ENCODE measurements at regions not wholly inside any gene's neighbourhood (a gene's known extent, or its start where the extent isn't known, plus 50 kb on each side); places are given as distances from the start of the nearest gene placed in this dataset.

GRCh38 chr10:105370692-105371091 is 729.6 kb downstream of the SORCS3 start:
- Histone ChIP-seq H3K9me3 (ENCODE audit: control extremely low read depth in 1 of 5, control insufficient read depth in 4 of 5, insufficient read depth in 2 of 5, low read depth in 1 of 5, low read length in 4 of 5) (peaks cover 0 to 1% (median 0%) of the 10 kb centered on the region in 5 experiments), H3K4me1 (ENCODE audit: control extremely low read depth in 1 of 4, control insufficient read depth in 4 of 4, insufficient read depth in 4 of 4, low read length in 3 of 4) (no peaks in the 10 kb centered on the region), H3K27me3 (replicated peaks in 2 of 5; ENCODE audit: control insufficient read depth in 4 of 5, insufficient read depth in 5 of 5, low read length in 4 of 5) (no peaks in the 10 kb centered on the region), H3K36me3 (ENCODE audit: control insufficient read depth in 4 of 4, insufficient read depth in 4 of 4, low read length in 3 of 4) (no peaks in the 10 kb centered on the region), H3K4me3 (ENCODE audit: control insufficient read depth in 1 of 7, extremely low read depth in 1 of 7, insufficient read depth in 4 of 7, low read depth in 2 of 7, low read length in 6 of 7) (no peak overlapping the region), H3K27ac (ENCODE audit: insufficient read depth in 1 of 2, low read depth in 1 of 2, low read length in 2 of 2, poor library complexity in 1 of 2, severe bottlenecking in 2 of 2) (no peak overlapping the region)
- CTCF ChIA-PET: no interaction called here
- 100% methylated on average over 3 of the region's 5 CpGs for WGBS (ENCODE audit: insufficient coverage)
- no peak for DNase-seq
- POLR2A ChIA-PET: no interaction called here

GRCh38 chr10:105359708-105360107 is 718.6 kb downstream of the SORCS3 start:
- Histone ChIP-seq H3K4me1 (ENCODE audit: control extremely low read depth in 1 of 4, control insufficient read depth in 4 of 4, insufficient read depth in 4 of 4, low read length in 3 of 4) (no peaks in the 10 kb centered on the region), H3K27ac (ENCODE audit: insufficient read depth in 1 of 2, low read depth in 1 of 2, low read length in 2 of 2, poor library complexity in 1 of 2, severe bottlenecking in 2 of 2) (no peak overlapping the region), H3K4me3 (ENCODE audit: control insufficient read depth in 1 of 7, extremely low read depth in 1 of 7, insufficient read depth in 4 of 7, low read depth in 2 of 7, low read length in 6 of 7) (no peak overlapping the region), H3K36me3 (ENCODE audit: control insufficient read depth in 4 of 4, insufficient read depth in 4 of 4, low read length in 3 of 4) (no peaks in the 10 kb centered on the region), H3K9me3 (ENCODE audit: control extremely low read depth in 1 of 5, control insufficient read depth in 4 of 5, insufficient read depth in 2 of 5, low read depth in 1 of 5, low read length in 4 of 5) (no peaks in the 10 kb centered on the region), H3K27me3 (replicated peaks in 2 of 5; ENCODE audit: control insufficient read depth in 4 of 5, insufficient read depth in 5 of 5, low read length in 4 of 5) (no peaks in the 10 kb centered on the region)
- ChIA-PET CTCF (no interaction called here), POLR2A (no interaction called here)
- 96% methylated on average over 2 of the region's 3 CpGs for WGBS (ENCODE audit: insufficient coverage)
- no peak for DNase-seq

DNA sequence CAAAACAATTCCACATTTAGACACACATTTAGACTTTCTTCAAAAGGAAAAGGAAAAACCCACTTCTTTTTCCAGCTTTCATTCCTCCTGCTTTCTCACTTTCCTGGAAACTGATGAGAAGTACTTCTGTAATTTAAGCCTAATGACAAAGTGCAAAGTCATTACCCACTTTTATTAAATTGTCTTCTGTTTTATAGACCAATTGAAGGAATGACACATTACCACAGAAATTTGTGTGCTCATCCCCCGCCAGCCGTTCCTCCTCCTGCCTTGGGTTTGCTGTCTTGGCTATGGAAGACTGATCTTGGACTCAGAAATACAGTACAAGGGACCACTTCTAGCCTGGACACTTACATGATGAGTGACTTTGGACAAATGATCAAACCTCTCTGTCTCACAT is 717.8 kb downstream of the SORCS3 start:
- Histone ChIP-seq H3K27ac (ENCODE audit: insufficient read depth in 1 of 2, low read depth in 1 of 2, low read length in 2 of 2, poor library complexity in 1 of 2, severe bottlenecking in 2 of 2) (no peak overlapping the region), H3K36me3 (ENCODE audit: control insufficient read depth in 4 of 4, insufficient read depth in 4 of 4, low read length in 3 of 4) (no peaks in the 10 kb centered on the region), H3K9me3 (ENCODE audit: control extremely low read depth in 1 of 5, control insufficient read depth in 4 of 5, insufficient read depth in 2 of 5, low read depth in 1 of 5, low read length in 4 of 5) (no peaks in the 10 kb centered on the region), H3K4me1 (ENCODE audit: control extremely low read depth in 1 of 4, control insufficient read depth in 4 of 4, insufficient read depth in 4 of 4, low read length in 3 of 4) (no peaks in the 10 kb centered on the region), H3K4me3 (ENCODE audit: control insufficient read depth in 1 of 7, extremely low read depth in 1 of 7, insufficient read depth in 4 of 7, low read depth in 2 of 7, low read length in 6 of 7) (no peak overlapping the region), H3K27me3 (replicated peaks in 2 of 5; ENCODE audit: control insufficient read depth in 4 of 5, insufficient read depth in 5 of 5, low read length in 4 of 5) (no peaks in the 10 kb centered on the region)
- ChIA-PET CTCF (no interaction called here), POLR2A (no interaction called here)
- DNase-seq: no peak
- WGBS (ENCODE audit: insufficient coverage): 83% methylated on average over 2 of the region's 2 CpGs

GRCh38 chr10:105356626-105357025 is 715.5 kb downstream of the SORCS3 start:
- no peaks in the 10 kb centered on the region for H3K36me3 ChIP-seq (ENCODE audit: control insufficient read depth in 4 of 4, insufficient read depth in 4 of 4, low read length in 3 of 4)
- H3K9me3 ChIP-seq (ENCODE audit: control extremely low read depth in 1 of 5, control insufficient read depth in 4 of 5, insufficient read depth in 2 of 5, low read depth in 1 of 5, low read length in 4 of 5): no peaks in the 10 kb centered on the region
- ChIA-PET POLR2A (no interaction called here), CTCF (no interaction called here)
- no peaks in the 10 kb centered on the region for H3K4me1 ChIP-seq (ENCODE audit: control extremely low read depth in 1 of 4, control insufficient read depth in 4 of 4, insufficient read depth in 4 of 4, low read length in 3 of 4)
- WGBS (ENCODE audit: insufficient coverage): no CpG with 5 or more reads among the region's 2 CpGs
- H3K27ac ChIP-seq (ENCODE audit: insufficient read depth in 1 of 2, low read depth in 1 of 2, low read length in 2 of 2, poor library complexity in 1 of 2, severe bottlenecking in 2 of 2): no peak overlapping the region
- no peak for DNase-seq
- no peaks in the 10 kb centered on the region for H3K27me3 ChIP-seq (replicated peaks in 2 of 5; ENCODE audit: control insufficient read depth in 4 of 5, insufficient read depth in 5 of 5, low read length in 4 of 5)
- H3K4me3 ChIP-seq (ENCODE audit: control insufficient read depth in 1 of 7, extremely low read depth in 1 of 7, insufficient read depth in 4 of 7, low read depth in 2 of 7, low read length in 6 of 7): no peak overlapping the region

- DNase-seq: no peak
- H3K4me1 ChIP-seq (ENCODE audit: control extremely low read depth in 1 of 4, control insufficient read depth in 4 of 4, insufficient read depth in 4 of 4, low read length in 3 of 4): no peaks in the 10 kb centered on the region
- ChIA-PET POLR2A (no interaction called here), CTCF (no interaction called here)
- no peak overlapping the region for H3K4me3 ChIP-seq (ENCODE audit: control insufficient read depth in 1 of 7, extremely low read depth in 1 of 7, insufficient read depth in 4 of 7, low read depth in 2 of 7, low read length in 6 of 7)
- H3K27ac ChIP-seq (ENCODE audit: insufficient read depth in 1 of 2, low read depth in 1 of 2, low read length in 2 of 2, poor library complexity in 1 of 2, severe bottlenecking in 2 of 2): no peak overlapping the region
- no peaks in the 10 kb centered on the region for H3K36me3 ChIP-seq (ENCODE audit: control insufficient read depth in 4 of 4, insufficient read depth in 4 of 4, low read length in 3 of 4)
- no peaks in the 10 kb centered on the region for H3K9me3 ChIP-seq (ENCODE audit: control extremely low read depth in 1 of 5, control insufficient read depth in 4 of 5, insufficient read depth in 2 of 5, low read depth in 1 of 5, low read length in 4 of 5)
- WGBS (ENCODE audit: insufficient coverage): 67% methylated on average over 1 of the region's 1 CpG
- H3K27me3 ChIP-seq (replicated peaks in 2 of 5; ENCODE audit: control insufficient read depth in 4 of 5, insufficient read depth in 5 of 5, low read length in 4 of 5): no peaks in the 10 kb centered on the region
Measured at GRCh38 chr10:105354010-105354409, 712.9 kb downstream of the SORCS3 start.

DNA sequence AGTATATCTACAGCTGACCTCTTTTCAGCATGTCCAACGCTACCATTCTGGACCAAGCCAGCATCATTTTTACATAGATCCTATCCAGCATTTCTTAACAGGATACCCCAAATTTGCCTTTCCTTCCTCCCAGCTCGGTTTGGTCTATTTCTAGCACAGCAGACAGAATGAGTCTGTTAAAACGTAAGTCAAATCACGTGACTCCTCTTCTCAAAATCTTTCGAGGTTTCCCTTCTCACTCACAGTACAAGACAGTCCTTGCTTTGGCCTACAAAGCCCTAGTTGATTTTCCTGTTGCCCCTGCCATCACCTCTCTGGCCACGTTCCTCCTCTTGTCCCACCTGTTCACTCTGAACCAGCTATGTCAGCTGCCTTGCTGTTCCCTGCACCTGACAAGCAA is 711.7 kb downstream of the SORCS3 start:
- WGBS (ENCODE audit: insufficient coverage): 84% methylated on average over 6 of the region's 6 CpGs
- no peaks in the 10 kb centered on the region for H3K9me3 ChIP-seq (ENCODE audit: control extremely low read depth in 1 of 5, control insufficient read depth in 4 of 5, insufficient read depth in 2 of 5, low read depth in 1 of 5, low read length in 4 of 5)
- H3K36me3 ChIP-seq (ENCODE audit: control insufficient read depth in 4 of 4, insufficient read depth in 4 of 4, low read length in 3 of 4): no peaks in the 10 kb centered on the region
- ChIA-PET POLR2A (no interaction called here), CTCF (interaction anchor here (1.3 kb wide), 1 partner anchor 10 kb away, joined by 3 read pairs; no protein-coding TSS in a partner anchor)
- H3K4me1 ChIP-seq (ENCODE audit: control extremely low read depth in 1 of 4, control insufficient read depth in 4 of 4, insufficient read depth in 4 of 4, low read length in 3 of 4): no peaks in the 10 kb centered on the region
- H3K27ac ChIP-seq (ENCODE audit: insufficient read depth in 1 of 2, low read depth in 1 of 2, low read length in 2 of 2, poor library complexity in 1 of 2, severe bottlenecking in 2 of 2): no peak overlapping the region
- DNase-seq: no peak
- no peak overlapping the region for H3K4me3 ChIP-seq (ENCODE audit: control insufficient read depth in 1 of 7, extremely low read depth in 1 of 7, insufficient read depth in 4 of 7, low read depth in 2 of 7, low read length in 6 of 7)
- no peaks in the 10 kb centered on the region for H3K27me3 ChIP-seq (replicated peaks in 2 of 5; ENCODE audit: control insufficient read depth in 4 of 5, insufficient read depth in 5 of 5, low read length in 4 of 5)

DNA sequence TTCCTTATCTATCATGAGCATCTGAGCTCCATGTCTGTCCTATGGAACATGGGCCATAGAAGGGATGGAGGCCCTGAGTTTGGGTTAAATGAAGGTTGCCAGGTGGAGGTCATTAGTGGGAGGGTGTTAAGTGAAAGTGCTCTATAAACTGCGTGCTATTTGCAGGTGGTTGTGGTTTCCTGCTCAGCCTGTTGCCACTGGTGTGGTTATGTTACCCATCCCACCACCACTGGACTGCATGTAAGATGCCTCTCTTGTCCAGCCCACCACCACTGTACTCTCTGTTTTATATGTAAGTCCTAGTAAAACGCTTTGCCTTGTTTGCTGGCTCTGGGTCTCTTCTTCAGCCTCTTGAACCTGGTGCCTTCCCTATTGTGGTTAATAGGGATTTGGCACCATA is 711.2 kb downstream of the SORCS3 start:
- ChIA-PET POLR2A (no interaction called here), CTCF (interaction anchor here (1.3 kb wide), 1 partner anchor 11 kb away, joined by 3 read pairs; no protein-coding TSS in a partner anchor)
- Histone ChIP-seq H3K36me3 (ENCODE audit: control insufficient read depth in 4 of 4, insufficient read depth in 4 of 4, low read length in 3 of 4) (no peaks in the 10 kb centered on the region), H3K4me3 (ENCODE audit: control insufficient read depth in 1 of 7, extremely low read depth in 1 of 7, insufficient read depth in 4 of 7, low read depth in 2 of 7, low read length in 6 of 7) (no peak overlapping the region), H3K4me1 (ENCODE audit: control extremely low read depth in 1 of 4, control insufficient read depth in 4 of 4, insufficient read depth in 4 of 4, low read length in 3 of 4) (no peaks in the 10 kb centered on the region), H3K27me3 (replicated peaks in 2 of 5; ENCODE audit: control insufficient read depth in 4 of 5, insufficient read depth in 5 of 5, low read length in 4 of 5) (no peaks in the 10 kb centered on the region), H3K27ac (ENCODE audit: insufficient read depth in 1 of 2, low read depth in 1 of 2, low read length in 2 of 2, poor library complexity in 1 of 2, severe bottlenecking in 2 of 2) (no peak overlapping the region), H3K9me3 (ENCODE audit: control extremely low read depth in 1 of 5, control insufficient read depth in 4 of 5, insufficient read depth in 2 of 5, low read depth in 1 of 5, low read length in 4 of 5) (no peaks in the 10 kb centered on the region)
- no CpG with 5 or more reads among the region's 2 CpGs for WGBS (ENCODE audit: insufficient coverage)
- no peak for DNase-seq
